ENCODE measurements at regions not wholly inside any gene's neighbourhood (a gene's known extent, or its start where the extent isn't known, plus 50 kb on each side); places are given as distances from the start of the nearest gene placed in this dataset.

- no peaks in the 10 kb centered on the region for H3K9me3 Mint-ChIP-seq
- no peak overlapping the region for H3K27ac Mint-ChIP-seq
- DNase-seq, result no peak
- CTCF ChIA-PET, result no interaction called here
- no peaks in the 10 kb centered on the region for H3K4me1 Mint-ChIP-seq
- no peak overlapping the region for H3K4me3 Mint-ChIP-seq
- POLR2A ChIA-PET, result no interaction called here
- no peaks in the 10 kb centered on the region for H3K36me3 Mint-ChIP-seq (ENCODE audit: low read depth)
- H3K27me3 Mint-ChIP-seq, result no peaks in the 10 kb centered on the region
These were observed 132.6 kb upstream of the IRX4 start for GRCh38 chr5:2015124-2015848.

- no peak for DNase-seq
- Mint-ChIP-seq H3K27ac (no peak overlapping the region), H3K9me3 (no peaks in the 10 kb centered on the region), H3K27me3 (no peaks in the 10 kb centered on the region), H3K4me1 (no peaks in the 10 kb centered on the region), H3K36me3 (ENCODE audit: low read depth) (no peaks in the 10 kb centered on the region), H3K4me3 (no peak overlapping the region)
- CTCF ChIA-PET, result no interaction called here
- POLR2A ChIA-PET, result no interaction called here
These were observed 131.4 kb upstream of the IRX4 start for GRCh38 chr5:2014058-2014610.

GRCh38 chr5:2013301-2014057 lies 130.8 kb upstream of the IRX4 start:
- H3K27ac Mint-ChIP-seq, result no peak overlapping the region

GRCh38 chr5:2012885-2013284 lies 130.2 kb upstream of the IRX4 start:
- H3K36me3 Mint-ChIP-seq (ENCODE audit: low read depth), result no peaks in the 10 kb centered on the region

More at GRCh38 chr5:2013301-2014057, 130.8 kb upstream of the IRX4 start:
- H3K36me3 Mint-ChIP-seq (ENCODE audit: low read depth), result no peaks in the 10 kb centered on the region
- ChIA-PET CTCF (no interaction called here), POLR2A (no interaction called here)
- DNase-seq, result no peak
- H3K4me3 Mint-ChIP-seq, result no peak overlapping the region
- no peaks in the 10 kb centered on the region for H3K9me3 Mint-ChIP-seq
- no peaks in the 10 kb centered on the region for H3K4me1 Mint-ChIP-seq
- H3K27me3 Mint-ChIP-seq, result no peaks in the 10 kb centered on the region

GRCh38 chr5:2011481-2012411 lies 129.0 kb upstream of the IRX4 start:
- no peaks in the 10 kb centered on the region for H3K9me3 Mint-ChIP-seq
- H3K36me3 Mint-ChIP-seq (ENCODE audit: low read depth), result no peaks in the 10 kb centered on the region
- H3K27ac Mint-ChIP-seq, result no peak overlapping the region
- H3K4me1 Mint-ChIP-seq, result no peaks in the 10 kb centered on the region
- no peak overlapping the region for H3K4me3 Mint-ChIP-seq
- ChIA-PET POLR2A (no interaction called here), CTCF (no interaction called here)
- no peak for DNase-seq
- no peaks in the 10 kb centered on the region for H3K27me3 Mint-ChIP-seq

More at GRCh38 chr5:2012885-2013284, 130.2 kb upstream of the IRX4 start:
- no peaks in the 10 kb centered on the region for H3K4me1 Mint-ChIP-seq
- DNase-seq, result no peak
- H3K9me3 Mint-ChIP-seq, result no peaks in the 10 kb centered on the region
- CTCF ChIA-PET, result no interaction called here
- no peak overlapping the region for H3K27ac Mint-ChIP-seq
- H3K4me3 Mint-ChIP-seq, result no peak overlapping the region
- POLR2A ChIA-PET, result no interaction called here
- no peaks in the 10 kb centered on the region for H3K27me3 Mint-ChIP-seq

- no peak for DNase-seq
- ChIA-PET CTCF (no interaction called here), POLR2A (no interaction called here)
- no peak overlapping the region for H3K27ac Mint-ChIP-seq
- H3K27me3 Mint-ChIP-seq, result no peaks in the 10 kb centered on the region
- no peak overlapping the region for H3K4me3 Mint-ChIP-seq
- no peaks in the 10 kb centered on the region for H3K36me3 Mint-ChIP-seq (ENCODE audit: low read depth)
- H3K9me3 Mint-ChIP-seq, result no peaks in the 10 kb centered on the region
- H3K4me1 Mint-ChIP-seq, result no peaks in the 10 kb centered on the region
These were observed 128.2 kb upstream of the IRX4 start for GRCh38 chr5:2010940-2011339.

GRCh38 chr5:2009986-2010914 lies 127.5 kb upstream of the IRX4 start:
- H3K27me3 Mint-ChIP-seq, result no peaks in the 10 kb centered on the region
- H3K9me3 Mint-ChIP-seq, result no peaks in the 10 kb centered on the region
- CTCF ChIA-PET, result no interaction called here
- POLR2A ChIA-PET, result no interaction called here
- no peak for DNase-seq
- H3K36me3 Mint-ChIP-seq (ENCODE audit: low read depth), result no peaks in the 10 kb centered on the region
- H3K27ac Mint-ChIP-seq, result no peak overlapping the region
- H3K4me1 Mint-ChIP-seq, result no peaks in the 10 kb centered on the region
- no peak overlapping the region for H3K4me3 Mint-ChIP-seq

- ChIA-PET POLR2A (no interaction called here), CTCF (no interaction called here)
- Mint-ChIP-seq H3K4me1 (no peaks in the 10 kb centered on the region), H3K27me3 (no peaks in the 10 kb centered on the region), H3K27ac (no peak overlapping the region), H3K9me3 (no peaks in the 10 kb centered on the region), H3K4me3 (no peak overlapping the region), H3K36me3 (ENCODE audit: low read depth) (no peaks in the 10 kb centered on the region)
- no peak for DNase-seq
These were observed 126.3 kb upstream of the IRX4 start for GRCh38 chr5:2008851-2009629.

GRCh38 chr5:2007878-2008501 lies 125.3 kb upstream of the IRX4 start:
- Mint-ChIP-seq H3K36me3 (ENCODE audit: low read depth) (no peaks in the 10 kb centered on the region), H3K4me3 (no peak overlapping the region), H3K27ac (no peak overlapping the region), H3K9me3 (no peaks in the 10 kb centered on the region), H3K4me1 (no peaks in the 10 kb centered on the region), H3K27me3 (no peaks in the 10 kb centered on the region)
- POLR2A ChIA-PET, result no interaction called here
- no peak for DNase-seq
- CTCF ChIA-PET, result no interaction called here

GRCh38 chr5:2007496-2007877 lies 124.8 kb upstream of the IRX4 start:
- Mint-ChIP-seq H3K36me3 (ENCODE audit: low read depth) (no peaks in the 10 kb centered on the region), H3K4me3 (no peak overlapping the region), H3K4me1 (no peaks in the 10 kb centered on the region), H3K27ac (no peak overlapping the region), H3K27me3 (no peaks in the 10 kb centered on the region), H3K9me3 (no peaks in the 10 kb centered on the region)
- ChIA-PET POLR2A (no interaction called here), CTCF (no interaction called here)
- no peak for DNase-seq

- Mint-ChIP-seq H3K27me3 (no peaks in the 10 kb centered on the region), H3K36me3 (ENCODE audit: low read depth) (no peaks in the 10 kb centered on the region), H3K4me1 (no peaks in the 10 kb centered on the region), H3K9me3 (no peaks in the 10 kb centered on the region), H3K27ac (no peak overlapping the region), H3K4me3 (no peak overlapping the region)
- no peak for DNase-seq
- ChIA-PET POLR2A (no interaction called here), CTCF (no interaction called here)
These were observed 124.2 kb upstream of the IRX4 start for GRCh38 chr5:2006971-2007291.
